ENCODE measurements at regions not wholly inside any gene's neighbourhood (a gene's known extent, or its start where the extent isn't known, plus 50 kb on each side); places are given as distances from the start of the nearest gene placed in this dataset.
"Not testable (repeated sequence)": the region's sequence is repeated elsewhere in the genome, so short reads cannot be mapped to it uniquely, and the experiment has no call there.

DNA sequence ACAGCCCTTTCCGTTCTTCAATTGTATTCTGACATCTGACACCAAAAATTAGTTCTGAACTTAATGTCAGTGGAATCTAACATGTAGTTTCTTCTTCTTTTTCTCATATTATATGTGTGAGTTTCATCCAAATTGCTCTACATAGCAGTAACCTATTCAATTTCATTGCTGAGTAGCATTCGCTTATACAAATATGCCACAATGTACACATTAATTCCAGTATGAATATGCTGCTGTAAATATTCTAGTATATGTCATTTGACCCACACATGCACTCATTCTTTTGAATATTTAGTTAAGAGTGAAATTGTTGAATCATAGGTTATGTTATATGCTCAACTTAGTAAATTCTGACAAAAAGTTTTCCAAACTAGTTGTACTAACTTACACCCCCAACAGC lies 550.9 kb downstream of the CHSY3 start:
- no peak for DNase-seq

DNA sequence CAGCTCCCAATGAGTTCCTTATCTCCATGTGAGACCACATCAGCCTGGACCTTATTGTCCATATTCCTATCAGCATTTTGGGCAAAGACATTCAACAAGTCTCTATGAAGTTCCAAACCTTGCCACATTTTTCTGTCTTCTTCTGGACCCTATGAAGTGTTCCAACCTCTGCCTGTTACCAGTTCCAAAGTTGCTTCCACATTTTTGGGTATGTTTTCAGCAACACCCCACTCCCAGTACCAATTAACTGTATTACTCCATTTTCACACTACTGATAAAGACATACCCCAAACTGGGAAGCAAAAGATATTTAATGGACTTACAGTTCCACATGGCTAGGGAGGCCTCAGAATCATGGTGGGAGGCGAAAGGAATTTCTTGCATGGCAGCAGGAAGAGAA lies 548.5 kb downstream of the CHSY3 start:
- DNase-seq: no peak

DNA sequence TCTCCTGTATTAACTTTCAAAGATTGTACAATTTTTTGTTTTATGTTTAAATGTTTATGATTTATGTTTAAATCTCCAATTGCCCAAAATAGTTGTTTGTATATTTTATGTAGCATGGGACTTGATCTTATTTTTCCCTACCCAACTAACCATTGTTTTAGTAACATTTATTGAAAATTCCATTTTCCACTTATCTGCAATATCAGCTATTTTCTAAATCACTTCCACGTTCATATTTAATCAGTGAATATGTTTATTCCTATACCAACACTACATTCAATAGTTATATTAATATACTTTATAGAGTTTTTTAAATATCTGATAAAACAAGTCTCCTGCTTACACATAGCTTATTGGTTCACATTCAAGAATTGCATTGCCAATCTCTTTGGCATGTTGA lies 532.2 kb downstream of the CHSY3 start:
- no peak for DNase-seq

DNA sequence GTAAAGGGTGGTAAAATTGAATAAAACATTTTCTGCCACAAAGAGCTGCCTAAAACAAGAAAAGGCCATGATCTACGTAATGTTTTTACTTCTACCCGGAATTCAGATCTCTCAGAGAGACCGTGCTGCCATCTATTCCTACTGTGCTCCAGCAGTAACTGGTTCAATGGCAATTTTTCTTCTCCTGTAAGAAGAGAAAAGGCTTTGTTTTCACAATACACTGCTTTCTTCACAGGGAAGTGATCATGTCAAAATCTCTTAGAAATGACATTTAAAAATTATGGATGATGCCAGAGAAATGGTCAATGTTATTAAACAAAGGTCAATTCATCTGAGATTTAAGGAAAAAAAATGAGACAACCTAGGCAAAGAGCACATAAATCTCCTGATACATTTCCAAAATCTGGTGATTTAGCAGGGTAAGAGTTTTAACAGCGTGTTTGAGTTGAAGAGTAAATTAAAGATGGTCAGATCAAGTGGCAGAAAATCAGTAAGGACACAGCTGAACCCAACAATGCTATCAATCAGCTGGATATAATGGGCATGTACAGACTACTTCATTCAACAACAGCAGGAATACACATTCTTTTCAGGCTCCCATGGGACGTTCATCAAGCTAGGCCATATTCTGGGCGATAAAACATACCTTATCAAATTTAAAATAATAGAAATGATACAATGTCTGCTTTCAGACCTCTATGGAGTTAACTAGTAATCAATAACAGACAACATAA lies 523.1 kb downstream of the CHSY3 start:
- no peak for DNase-seq

DNA sequence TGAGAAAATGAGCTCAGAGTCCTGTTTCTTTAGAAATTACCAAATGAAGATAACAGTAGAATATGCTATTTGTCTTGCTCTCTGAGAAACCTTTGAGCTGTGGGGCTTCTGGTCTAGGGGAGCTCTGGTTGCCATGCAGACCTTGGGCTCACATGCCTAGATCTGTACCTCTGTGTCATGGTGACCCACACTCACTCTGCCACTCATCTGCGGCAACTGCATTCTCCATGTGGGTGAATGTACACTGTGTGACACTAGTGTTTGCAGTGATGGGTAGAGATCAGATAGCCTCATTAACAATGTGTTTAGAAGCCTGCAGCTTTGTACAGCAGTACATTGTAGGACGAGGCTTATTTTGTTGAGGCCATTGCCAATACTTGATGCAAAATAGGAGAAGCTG lies 521.2 kb downstream of the CHSY3 start:
- no peak for DNase-seq

DNA sequence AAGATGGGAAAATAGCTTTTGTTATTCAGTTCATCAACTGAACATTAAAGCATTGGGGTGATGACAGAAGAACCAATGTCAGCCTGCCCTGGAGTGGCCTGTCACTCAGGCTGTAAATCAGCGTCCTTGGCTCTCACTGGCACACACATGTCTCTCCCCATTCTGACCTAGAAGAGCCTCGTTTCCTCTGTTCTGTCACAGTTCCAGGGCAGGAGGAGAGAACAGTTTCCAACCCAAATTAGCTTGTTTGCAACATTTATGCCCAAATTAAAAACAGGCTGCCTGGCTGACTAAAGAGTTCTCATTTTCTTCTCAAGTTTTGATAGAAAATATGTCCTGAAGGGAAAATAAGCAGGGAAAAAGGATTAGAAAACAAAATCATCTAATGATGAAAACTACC lies 520.1 kb downstream of the CHSY3 start:
- DNase-seq: no peak

DNA sequence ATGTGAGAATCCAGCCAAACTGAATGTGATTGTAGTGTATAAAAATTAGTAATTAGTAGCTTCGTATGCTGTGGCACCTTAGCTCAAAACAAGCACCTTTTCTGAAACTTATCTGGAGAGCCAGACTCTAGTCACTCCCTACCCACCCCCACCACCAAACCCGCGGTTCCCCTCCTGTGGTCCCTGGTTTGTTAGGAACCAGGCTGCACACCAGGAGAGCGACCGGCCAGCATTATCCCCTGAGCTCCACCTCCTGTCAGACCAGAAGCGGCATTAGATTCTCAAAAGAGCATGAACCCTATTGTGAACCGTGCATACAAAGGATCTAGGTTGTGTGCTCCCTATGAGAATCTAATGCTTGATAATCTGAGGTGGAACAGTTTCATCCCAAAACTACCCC lies 498.6 kb downstream of the CHSY3 start:
- no peak for DNase-seq

DNA sequence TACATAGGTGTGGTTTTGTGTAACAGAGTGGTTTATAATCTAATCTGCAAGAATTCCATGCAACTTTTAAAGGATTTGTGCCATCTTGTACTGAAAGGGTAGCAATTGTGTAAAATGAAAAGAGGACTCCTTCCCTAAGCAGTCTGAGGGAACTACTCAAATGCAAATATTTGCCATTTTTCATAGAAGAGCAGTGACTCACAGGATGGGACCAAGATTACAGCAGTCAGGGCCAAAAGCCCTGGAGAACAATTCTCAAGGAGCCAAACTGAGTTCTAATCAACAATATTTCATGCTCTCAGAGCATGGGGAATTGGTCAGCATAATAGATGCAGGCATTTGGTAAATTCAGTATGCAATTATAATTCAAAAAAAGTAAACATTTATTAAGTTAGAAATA lies 495.8 kb downstream of the CHSY3 start:
- DNase-seq: no peak

DNA sequence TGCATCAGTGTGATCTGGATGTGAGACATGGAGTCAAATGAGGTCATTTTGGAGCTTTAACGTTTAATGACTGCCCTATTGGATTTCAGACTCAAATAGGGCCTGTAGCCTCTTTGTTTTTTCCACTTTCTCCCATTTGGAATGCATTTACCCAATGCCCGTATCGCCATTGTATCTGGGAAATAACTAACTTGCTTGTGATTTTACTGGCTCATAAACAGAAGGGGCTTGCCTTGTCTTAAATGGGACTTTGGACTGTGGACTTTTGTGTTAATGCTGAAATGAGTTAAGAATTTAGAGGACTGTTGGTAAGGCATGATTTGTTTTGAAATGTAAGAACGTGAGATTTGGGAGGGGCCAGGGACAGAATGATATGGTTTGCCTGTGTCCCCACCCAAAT lies 494.6 kb downstream of the CHSY3 start:
- DNase-seq: no peak

DNA sequence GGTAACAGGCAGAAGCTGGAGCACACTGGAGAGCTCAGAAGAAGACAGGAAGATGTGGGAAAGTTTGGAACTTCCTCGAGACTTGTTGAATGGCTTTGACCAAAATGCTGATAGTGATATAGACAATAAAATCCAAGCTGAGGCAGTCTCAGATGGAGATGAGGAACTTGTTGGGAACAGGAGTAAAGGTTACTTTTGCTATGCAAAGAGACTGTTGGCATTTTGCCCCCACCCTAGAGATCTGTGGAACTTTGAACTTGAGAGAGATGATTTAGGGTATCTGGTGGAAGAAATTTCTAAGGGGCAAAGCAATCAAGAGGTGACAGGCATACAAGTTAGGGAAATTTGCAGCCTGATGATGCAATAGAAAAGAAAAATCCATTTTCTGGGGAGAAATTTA lies 493.5 kb downstream of the CHSY3 start:
- not testable (repeated sequence) for DNase-seq

DNA sequence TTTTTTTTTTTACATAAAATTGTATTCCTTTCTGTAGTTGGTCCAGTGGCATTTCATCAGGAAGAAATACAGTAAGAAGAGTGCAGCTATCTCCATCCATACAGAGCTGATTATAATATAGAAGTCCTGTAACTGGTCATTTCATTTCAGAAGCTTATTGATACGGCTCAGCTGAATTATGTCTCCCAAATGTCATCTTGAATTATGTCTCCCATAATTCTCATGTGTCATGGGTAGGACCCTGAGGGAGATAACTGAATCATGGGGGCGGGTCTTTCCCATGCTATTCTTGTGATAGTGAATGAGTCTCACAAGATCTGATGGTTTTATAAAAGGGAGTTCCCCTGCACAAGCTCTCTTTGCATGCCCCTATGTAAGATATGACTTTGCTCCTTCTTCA lies 492.9 kb downstream of the CHSY3 start:
- no peak for DNase-seq

DNA sequence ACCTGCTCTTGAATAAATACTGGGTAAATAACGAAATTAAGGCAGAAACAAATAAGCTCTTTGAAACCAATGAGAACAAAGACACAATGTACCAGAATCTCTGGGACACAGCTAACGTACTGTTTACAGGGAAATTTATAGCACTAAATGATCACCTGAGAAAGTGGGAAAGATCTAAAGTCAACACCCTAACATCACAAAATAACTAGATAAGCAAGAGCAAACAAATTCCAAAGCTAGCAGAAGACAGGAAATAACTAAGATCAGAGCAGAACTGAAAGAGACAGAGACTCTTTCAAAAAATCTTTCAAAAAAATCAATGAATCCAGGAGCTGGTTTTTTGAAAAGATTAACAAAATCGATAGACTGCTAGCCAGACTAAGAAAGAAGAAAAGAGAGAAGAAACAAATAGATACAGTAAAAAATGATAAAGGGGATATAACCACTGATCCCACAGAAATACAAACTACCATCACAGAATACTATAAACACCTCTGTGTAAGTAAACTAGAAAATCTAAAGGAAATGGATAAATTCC lies 487.5 kb downstream of the CHSY3 start:
- DNase-seq: not testable (repeated sequence)

DNA sequence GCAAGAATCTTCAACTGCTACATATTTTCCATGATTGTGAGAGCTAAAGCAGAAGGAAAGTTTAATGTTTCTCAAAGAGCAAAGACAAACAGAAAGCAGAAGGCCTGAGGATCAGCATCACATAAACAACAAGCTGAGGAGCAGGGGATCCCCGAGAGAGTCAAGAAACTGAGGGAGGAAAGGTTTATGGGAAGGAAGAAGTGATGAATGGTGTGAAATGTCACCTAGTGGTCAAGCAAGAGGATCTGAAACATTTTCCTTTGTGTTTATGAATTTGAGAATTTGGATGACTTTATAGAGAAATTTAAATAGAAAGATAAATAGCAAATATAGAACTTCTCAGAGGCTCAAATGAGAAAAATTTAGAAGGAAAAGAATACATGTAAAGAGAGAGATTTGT lies 481.9 kb downstream of the CHSY3 start:
- DNase-seq: no peak

DNA sequence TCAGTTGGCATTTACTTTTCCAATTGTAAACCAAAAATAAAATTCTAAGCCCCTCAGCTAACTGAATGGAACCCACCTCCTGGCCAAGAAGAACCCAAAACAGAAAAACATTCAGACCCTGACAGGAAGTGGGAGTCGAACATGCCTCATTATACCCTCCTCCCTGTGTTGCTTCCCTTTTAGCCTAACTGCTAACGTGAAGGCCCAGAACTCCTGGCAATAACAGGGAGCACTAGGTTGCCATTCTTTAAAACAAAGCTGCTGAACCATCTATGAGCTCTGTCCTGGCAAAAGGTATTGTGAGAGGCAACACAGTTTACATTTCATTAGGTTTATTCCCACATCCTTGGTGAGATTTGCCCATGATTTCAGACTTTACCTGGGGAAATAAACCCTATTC lies 481.4 kb downstream of the CHSY3 start:
- DNase-seq: no peak

DNA sequence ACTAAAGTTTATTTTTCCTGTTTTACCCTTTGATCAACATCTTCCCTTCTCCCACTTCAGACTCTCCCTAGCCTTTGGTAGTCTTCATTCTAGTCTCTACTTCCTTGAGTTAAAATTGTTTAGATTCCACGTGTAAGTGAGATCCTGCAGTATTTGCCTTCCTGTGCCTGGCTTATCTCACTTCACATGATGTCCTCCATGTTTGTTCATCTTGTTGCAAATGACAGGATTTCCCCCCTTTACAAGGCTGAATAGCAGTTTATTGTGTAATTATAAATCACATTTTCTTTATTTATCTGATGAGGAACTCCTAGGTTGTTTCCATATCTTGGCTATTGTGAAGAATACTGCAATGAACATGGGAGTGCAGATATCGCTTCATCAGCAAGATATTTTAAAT lies 461.7 kb downstream of the CHSY3 start:
- no peak for DNase-seq

DNA sequence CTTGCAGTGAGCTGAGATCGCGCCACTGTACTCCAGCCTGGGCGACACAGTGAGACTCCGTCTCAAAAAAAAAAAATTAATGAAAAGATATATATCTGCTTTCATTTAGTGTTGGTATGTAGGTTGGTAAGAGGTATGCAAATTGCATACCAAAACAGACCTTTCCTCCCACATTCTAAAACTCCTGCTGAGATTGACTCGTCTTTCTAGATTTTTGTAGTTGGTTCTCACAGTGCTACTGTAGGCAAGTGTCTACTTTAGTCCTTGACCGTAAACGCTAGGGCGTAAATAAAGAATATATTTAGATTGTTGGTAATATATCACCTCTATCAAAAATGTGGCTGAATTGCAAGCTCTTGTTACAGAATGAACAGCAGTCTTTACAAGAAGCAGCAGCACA lies 445.9 kb downstream of the CHSY3 start:
- no peak for DNase-seq

DNA sequence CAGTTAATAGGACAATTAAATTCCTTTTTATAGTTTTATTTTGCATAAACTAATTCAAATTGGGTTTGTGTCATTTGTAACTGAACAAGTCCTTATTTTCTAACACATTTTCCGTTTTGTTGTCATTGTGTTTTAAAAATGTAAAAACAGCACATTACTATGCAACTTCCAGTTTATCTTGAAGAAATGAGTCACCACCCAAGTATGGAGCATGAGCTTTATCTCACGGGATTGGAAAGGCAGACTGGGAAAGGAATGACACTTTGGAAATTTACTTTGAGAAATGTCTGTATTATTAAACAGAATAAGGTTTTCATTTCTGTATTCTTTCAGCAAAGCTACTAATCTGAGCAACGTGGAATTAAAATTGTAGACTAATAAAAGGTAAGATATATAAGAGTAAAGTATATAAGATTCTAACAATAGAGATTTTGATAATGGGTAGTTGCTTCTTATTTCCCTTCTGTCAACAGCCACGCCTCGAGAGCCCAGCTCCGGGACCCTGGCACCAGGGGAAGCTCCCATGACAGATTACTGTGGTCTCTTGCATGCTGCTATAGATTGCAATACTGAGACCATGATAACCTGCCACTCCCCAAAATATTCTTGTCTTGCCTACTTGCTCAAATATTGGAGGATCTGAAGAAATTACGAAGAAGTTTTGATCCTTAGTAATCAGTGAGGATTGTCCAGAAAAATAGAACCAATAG lies 433.1 kb downstream of the CHSY3 start:
- DNase-seq: no peak

DNA sequence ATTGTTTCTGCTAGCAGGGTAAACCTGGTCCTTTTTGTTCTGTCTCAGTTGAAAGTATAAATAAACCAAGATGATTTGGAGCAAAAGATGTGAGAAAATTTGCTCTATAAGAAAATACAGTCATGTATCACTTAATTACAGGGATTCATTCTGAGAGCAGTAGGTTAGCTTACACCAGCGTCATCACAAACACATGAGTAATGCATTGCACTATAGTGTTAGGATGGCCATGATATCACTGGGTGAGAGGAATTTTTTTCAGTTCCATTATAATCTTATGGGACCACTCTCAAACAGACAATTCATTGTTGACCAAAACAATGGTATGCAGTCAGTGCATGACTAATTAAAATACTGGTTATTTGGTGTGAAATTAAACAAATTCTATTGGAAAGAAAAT lies 430.9 kb downstream of the CHSY3 start:
- no peak for DNase-seq

DNA sequence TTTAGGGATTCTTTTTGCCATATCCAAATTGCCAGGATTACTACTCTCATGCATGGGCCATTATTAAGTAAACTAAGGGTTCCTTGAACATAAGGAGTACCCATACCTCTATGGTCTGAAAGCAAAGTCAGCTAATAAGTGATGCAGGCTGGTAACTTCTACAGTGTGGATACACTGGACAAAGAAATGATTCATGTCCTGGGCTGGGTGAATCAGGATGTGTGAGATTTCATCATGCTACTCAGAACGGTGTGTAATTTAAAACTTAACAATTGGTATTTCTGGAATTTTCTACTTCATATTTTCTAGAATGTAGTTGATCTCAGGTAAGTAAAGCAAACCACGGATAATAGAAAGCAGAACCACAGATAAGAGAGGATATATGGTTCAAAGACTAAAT lies 428.8 kb downstream of the CHSY3 start:
- no peak for DNase-seq

DNA sequence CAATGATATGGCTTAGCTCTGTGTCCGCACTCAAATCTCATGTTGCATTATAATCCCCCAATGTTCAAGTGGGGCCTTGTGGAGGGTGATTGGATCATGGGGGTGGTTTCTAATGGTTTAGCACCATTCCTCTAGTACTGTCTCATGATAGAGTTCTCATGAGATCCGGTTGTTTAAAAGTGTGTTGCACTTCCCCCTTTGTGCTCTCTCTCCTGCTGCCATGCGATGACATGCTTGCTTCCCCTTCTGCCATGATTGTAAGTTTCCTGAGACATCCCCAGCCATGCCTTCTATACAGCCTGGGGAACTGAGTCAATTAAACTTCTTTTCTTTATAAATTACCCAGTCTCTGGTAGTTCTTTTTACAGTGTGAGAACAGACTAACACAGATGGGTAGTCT lies 427.1 kb downstream of the CHSY3 start:
- no peak for DNase-seq

DNA sequence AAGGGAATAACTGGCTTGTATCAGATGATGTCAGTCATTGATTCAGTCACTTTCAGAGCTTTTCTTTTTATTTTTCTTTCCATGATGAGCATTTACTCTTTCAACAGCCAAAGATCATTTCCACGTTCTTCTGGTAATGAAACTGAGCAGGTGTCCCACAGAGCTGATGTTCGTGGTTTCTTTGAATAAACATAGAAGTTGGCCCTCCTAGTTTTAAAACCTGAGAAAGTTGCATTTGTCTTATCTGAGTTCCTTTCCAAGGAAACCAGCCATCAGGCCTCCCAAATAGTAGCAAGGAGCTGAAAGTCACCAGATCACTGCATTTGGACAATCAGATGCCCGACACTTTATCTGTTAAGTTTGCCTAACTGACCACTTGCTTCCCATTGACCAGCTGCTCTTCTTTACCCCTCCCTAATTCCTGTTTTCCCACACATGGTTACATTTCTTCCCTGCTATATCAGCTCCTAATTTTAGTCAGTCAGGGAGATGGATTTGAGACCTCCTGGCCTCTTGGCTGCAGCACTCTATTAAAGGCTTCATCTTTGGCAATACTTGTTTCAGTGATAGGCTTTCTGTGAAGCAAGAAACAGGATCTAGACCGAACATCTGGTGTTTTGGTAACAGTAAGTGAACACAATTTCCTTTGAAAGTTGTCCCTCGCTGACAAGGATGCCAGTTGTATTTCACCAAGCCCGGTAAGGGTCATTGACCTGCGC lies 420.8 kb downstream of the CHSY3 start:
- no peak for DNase-seq

DNA sequence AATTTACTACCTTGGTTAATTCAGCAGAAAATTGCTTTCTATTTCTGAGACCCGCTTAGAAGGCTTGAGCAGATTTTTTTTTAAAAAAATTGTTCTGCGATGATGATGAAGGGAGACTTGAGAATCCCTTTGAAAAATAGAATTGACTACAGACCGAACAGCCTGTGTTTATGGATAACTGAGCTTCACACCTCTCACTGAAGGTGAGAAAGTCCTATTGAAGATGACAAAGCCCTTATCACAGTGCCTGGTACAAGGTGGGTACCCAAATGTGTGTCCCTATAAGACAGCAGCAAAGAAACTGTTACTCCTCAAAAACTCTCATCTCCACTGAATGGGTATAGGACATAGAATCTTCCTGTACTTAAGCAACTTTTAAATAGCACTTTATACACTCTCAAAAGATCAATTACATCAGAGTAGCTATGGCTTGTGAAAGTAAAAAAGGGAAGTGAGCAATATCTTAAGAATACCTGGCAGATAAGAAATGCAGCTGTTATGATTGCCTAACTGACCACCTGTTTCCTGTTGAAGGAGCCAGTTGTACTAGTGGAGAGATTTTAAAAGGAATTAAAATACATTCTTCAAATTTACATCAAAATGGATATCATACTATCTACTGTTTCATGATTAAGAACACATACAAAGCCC lies 419.7 kb downstream of the CHSY3 start:
- no peak for DNase-seq

DNA sequence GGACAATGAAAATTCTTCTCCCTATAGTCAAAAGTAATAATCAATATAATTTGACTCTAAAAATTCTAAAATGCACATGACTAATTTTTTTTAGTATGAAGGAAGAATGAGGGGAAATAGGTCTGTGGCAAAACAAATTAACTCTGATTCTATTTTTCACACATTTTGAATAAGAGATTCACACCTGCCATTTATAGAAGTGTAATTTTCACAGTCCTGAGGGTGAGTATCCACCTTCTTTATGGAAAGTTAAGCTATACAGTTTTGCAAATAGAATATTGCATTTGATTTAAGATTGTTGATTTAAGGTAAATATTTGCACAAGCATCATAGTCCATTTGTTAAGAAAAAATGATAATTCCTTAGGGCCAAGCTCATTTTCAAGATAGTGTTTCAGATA lies 417.7 kb downstream of the CHSY3 start:
- DNase-seq: no peak
